HG02943 (cell line): ENCODE measurements at regions not wholly inside any gene's neighbourhood (a gene's known extent, or its start where the extent isn't known, plus 50 kb on each side); places are given as distances from the start of the nearest gene placed in this dataset.
"Not testable (repeated sequence)": the region's sequence is repeated elsewhere in the genome, so short reads cannot be mapped to it uniquely, and the experiment has no call there.

Experiments
- ATAC-seq: cut with Tn5 transposase; IDR thresholded peaks from one replicate; pipeline ENCODE4 v1.9.1; 2021; ENCODE audit warnings: mild to moderate bottlenecking, low read depth, moderate library complexity; ENCODE audit not compliant: unreplicated experiment

DNA sequence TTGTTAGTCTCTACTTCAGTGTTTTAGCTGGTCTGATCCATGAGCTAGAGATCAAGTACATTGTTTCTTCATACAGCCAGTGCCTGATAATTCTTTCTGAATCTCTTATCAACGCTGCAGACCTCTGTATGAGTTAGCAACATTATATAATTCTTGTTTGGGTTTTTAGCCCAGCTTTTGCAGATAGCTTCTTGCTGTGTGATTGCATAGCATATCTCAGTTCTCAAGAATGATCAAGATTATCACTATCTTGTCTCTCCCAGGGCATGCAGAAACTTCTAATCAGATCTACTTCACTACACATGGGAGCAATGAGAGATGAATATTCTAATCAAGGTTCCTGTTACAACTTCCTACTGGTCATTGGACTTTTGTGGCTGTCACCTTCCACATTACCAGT, 158.3 kb downstream of the FAM174A start:
- no peak for ATAC-seq

DNA sequence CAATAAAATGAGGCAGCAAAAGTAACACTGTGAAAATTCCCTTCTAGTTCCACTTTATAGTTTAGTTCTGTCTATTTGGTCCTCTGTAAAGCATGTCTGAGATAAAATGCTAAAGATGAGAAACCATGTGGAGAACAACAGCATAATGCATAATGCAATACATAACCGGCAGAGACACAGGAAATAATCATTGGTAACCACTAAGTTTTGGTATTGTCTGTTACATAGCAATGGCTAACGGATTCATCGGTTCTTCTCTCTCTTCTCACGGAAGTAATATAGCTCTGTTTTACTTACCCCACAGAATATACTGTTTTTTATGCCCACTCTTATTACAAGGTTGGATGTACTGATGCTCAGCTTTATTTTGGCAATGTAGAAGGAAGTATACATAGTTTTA, 158.9 kb downstream of the FAM174A start:
- ATAC-seq: no peak

DNA sequence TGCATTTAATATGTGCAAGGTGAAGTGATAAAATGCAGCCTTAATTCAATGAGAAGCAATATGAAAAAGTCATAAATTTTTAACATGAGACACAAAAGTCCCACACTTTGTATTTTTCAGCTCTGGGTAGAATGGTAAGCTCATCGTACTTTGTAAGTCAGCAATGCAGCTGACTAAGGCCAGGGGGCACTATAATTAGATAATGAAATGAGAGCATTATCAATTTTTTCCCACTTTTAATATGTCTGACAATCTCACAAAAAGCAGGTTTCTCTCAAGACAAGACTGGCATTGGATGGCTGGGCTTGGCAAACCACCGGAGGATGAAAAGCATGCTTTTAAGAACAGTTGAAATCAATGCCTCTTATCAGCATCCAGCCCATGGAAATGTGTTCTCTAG, 162.8 kb downstream of the FAM174A start:
- no peak for ATAC-seq

DNA sequence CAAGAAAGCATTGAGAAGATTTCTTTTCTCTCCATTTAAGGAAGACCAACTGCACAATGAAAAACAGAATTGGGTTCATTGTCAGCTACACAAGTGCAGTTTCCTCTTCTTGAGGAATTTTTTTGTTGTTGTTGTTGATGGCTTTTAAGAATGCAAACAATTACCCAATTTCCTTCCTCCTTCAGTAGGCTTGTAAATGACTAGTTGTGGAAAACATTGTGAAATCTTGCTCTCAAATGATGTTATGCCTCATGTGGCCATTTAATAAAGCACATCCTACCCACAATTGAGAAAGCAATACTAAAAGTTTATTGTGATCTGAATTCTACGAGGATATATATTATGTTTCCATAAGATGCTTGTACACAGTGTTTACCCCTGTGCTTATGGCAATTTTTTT, 171.6 kb downstream of the FAM174A start:
- no peak for ATAC-seq

DNA sequence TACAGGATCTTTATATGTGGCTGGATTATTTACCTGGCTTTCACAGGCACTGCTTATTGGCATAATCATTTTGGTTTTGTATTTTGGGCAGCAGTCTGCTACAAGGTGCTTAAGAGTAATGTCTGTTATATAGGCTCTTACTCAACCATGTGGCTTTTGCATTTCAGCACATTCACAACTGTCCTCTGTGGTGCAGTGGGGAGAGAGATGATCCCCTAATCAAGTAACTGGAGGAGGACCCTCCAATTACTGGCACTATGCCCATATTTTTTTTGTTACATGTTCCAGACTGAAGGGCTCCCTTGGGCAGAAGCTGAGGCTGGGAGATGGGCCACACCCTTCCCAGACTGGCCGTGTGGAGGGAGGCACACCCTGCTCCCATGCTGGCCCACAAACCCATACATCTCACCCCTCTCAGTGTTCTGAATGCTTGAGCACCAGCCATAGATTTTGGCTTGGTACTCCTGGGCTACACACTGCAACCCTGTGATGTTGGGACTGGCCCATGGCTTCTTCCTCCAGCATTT, 173.5 kb downstream of the FAM174A start:
- no peak for ATAC-seq

DNA sequence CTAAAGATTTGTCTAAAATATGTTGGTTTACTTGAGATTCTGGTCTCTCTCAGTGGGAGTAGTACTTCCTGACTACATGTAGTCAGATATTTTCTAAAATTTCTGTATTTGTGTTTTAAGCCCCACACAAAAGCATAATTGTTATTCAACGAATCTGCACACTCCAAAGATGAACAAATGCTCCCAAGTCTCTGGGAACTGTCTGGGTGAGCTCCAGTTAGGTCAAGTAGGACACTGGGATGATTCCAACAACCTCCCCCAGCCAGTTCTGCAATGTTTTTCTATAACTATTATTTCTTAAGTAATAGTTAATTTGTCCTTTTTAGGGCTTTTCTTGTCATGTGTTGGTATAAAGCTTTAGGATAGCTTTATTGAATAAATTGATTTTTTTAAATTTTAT, 174.6 kb downstream of the FAM174A start:
- ATAC-seq: no peak

DNA sequence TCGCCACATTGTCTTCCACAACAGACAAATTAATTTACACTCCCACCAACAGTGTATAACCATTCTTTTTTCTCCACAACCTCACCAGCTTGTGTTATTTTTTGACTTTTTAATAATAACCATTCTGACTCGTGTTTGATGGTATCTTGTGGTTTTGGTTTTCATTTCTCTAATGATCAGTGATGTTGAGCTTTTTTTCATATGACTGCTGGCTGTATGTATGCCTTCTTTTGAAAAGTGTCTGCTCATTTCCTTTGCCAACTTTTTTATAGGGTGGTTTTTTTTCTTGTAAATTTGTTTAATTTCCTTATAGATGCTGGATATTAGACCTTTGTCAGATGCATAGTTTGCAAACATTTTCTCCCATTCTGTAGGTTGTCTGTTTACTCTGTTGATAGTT, 179.6 kb downstream of the FAM174A start:
- not testable (repeated sequence) for ATAC-seq

DNA sequence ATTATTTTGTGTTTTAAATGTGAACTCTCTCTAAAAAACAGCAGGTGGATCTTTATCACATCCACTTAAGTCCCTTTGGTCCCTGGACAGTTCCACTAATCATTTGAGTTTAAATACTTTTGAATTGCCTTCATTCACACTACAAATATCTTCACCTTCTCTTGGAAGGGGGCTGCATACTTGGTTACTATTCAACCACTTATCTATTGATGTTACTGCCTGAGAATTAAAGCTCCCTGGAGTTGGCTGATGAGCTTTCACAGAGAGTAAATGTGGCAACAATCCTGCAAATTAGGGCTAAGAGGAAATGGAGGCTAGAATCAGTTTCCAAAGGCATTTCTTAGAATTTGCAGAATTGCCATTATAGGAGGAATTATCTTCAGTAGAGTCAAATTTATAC, 180.4 kb downstream of the ST8SIA4 start:
- ATAC-seq: no peak

DNA sequence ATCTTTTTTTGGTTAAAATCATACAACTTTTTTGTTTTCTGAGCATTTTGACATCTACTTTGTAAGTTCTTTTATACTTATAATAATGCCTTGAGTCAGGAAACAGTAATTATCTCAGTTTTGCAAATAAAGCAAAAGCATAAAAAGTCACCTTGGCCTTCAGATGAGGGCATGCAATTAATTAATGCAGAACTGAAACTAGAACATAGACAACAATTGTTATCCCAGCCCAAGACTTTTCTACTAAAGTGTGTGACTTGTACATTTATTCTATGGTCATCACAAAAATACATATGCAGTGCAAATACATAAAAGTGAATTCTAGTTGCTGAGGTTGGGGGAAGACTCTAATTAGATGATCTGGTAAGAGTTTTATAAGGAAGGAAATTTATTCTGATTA, 179.9 kb downstream of the ST8SIA4 start:
- ATAC-seq: no peak

DNA sequence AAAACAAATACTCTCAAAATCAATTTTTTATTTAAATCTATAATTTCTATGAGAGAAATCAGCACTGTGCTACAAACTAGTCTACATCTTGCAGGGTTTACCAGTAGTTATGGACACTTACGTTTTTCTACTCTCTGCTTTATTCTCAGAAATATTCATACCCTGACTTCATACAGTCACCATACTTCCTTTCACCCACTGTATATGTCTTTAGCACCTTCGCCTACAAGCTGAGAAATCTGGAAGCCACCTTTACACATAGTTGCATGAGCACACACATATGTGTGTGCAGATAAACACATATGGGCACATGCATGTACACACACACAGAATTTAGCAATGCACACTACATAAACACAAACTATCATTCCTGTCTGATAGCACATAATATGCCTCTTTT, 177.0 kb downstream of the ST8SIA4 start:
- no peak for ATAC-seq

DNA sequence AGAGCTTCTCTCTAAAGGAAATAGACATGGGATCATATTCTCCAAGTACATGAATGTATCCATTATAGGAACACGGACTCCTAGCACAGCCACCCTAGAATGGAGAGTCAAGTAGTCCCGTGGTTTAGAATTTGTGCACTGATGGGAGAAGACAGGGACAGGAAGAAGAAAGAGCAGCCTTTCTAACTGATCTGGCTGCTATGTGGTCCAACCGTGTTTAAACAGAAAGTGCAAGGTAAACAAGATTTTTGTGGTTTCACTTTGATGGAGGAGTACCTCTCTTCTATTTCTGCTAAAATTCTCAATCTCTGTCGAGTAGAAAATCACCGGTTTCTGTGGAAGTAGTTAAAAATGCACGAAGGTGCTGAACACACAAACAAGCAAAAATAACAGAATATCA, 171.3 kb downstream of the ST8SIA4 start:
- peak; percentile 93 for ATAC-seq

DNA sequence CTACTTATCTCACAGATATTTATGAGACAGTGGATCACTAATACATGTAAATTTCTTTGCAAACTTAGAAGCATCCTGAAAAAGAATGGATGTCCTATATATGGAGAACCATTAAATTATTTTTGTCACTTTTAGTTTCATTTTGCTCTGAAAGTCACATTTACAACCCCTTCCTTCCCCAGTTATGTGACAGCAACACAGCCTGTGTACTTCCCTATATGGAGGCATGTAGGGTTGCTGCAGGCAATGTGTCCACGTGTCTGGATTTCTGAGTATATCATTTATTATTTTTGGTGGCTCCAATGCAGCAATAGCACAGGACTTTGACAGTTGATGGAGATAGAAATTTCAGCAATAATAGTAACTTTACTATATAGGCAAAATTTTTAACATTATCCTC, 156.4 kb downstream of the ST8SIA4 start:
- ATAC-seq: peak; percentile 70

DNA sequence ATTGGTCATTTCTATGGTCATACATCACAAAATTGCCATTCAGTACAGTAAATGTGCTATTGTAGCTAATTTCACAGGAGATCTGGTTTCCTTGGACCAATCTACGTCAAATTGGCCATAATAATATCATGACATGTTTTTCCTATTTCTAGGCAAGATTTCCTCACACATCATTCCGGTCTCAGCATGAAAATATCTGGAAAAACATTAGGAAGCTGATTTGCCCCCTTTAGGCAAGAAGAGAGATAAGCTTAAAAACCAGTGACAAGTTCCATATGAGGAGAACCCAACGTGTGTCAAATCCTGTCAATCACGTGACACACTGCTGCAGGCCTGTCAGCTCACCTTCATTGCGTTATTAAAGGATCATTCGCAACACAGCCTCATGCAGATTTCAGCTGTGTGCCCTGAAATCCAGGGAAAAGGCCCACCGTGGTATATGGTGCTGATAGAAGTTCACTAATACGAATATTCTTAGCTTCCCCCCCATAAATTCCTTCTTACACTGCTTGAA, 153.3 kb downstream of the ST8SIA4 start:
- ATAC-seq: no peak

DNA sequence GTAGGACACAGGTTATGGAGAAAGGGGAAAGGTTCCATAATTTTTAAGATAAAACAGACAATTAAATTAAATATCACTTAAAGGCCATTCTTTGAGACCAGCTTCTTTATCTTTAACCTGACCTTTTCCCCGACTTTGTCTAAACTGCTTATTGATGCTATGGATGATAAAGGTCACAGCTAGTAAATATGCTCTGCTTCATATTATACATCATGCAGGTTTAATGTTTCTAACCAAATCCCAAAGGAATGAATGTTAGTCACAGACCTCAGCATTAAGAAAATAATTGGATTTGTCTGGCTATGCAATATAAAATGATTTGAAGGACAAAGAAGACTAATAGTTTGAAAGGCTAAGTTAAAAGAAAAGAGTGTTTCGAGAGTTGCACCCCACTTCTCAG, 147.6 kb downstream of the ST8SIA4 start:
- ATAC-seq: no peak
